Kidney (tissue), 13 donors: ENCODE measurements at regions not wholly inside any gene's neighbourhood (a gene's known extent, or its start where the extent isn't known, plus 50 kb on each side); places are given as distances from the start of the nearest gene placed in this dataset.

Experiments
- DNase-seq, 5 donors: peaks; one replicate each; pipeline ENCODE4 v3.0.0-alpha.2; 2013 to 2020
- FAIRE-seq: peaks from 2 replicates; lab custom pipeline; 2012; peaks lifted over from hg19 to GRCh38; lab: Jason Lieb, UNC
- H3K27ac ChIP-seq, 2 donors: one replicate each; pipeline ENCODE4 v1.7.0; 2013; ENCODE audit warnings: low read depth in 2 of 2, low read length in 2 of 2, inconsistent platforms in 1 of 2
- H3K27me3 ChIP-seq: one replicate; pipeline ENCODE4 v1.7.1; 2013; ENCODE audit warnings: low read length, inconsistent platforms; ENCODE audit not compliant: control insufficient read depth, insufficient read depth
- H3K36me3 ChIP-seq, 3 donors: one replicate each; pipeline versions ENCODE4 v1.7.0 to v1.7.1; 2013; ENCODE audit warnings: low read length in 3 of 3, control low read depth in 1 of 3, inconsistent platforms in 1 of 3; ENCODE audit not compliant: insufficient read depth in 3 of 3, control insufficient read depth in 2 of 3
- H3K4me1 ChIP-seq, 3 donors: one replicate each; pipeline versions ENCODE4 v1.7.0 to v1.7.1; 2013; ENCODE audit warnings: low read length in 3 of 3, inconsistent platforms in 1 of 3, low read depth in 1 of 3; ENCODE audit not compliant: control insufficient read depth in 2 of 3, insufficient read depth in 2 of 3
- H3K4me3 ChIP-seq, 3 donors: one replicate each; pipeline versions ENCODE4 v1.7.0 to v1.8.1; 2013; ENCODE audit warnings: low read length in 3 of 3, control low read depth in 1 of 3, inconsistent platforms in 1 of 3
- H3K9ac ChIP-seq, 3 donors: one replicate each; pipeline versions ENCODE4 v1.7.0 to v1.7.1; 2013; ENCODE audit warnings: low read length in 3 of 3, control low read depth in 1 of 3, inconsistent platforms in 1 of 3
- H3K9me3 ChIP-seq, 3 donors: one replicate each; pipeline versions ENCODE4 v1.7.0 to v1.7.1; 2013; ENCODE audit warnings: low read length in 3 of 3, control low read depth in 1 of 3, inconsistent platforms in 1 of 3; ENCODE audit not compliant: control insufficient read depth in 2 of 3, insufficient read depth in 1 of 3
- CTCF ChIP-seq: IDR thresholded peaks from 3 replicates; pipeline ENCODE4 v1.5.1; 2012; ENCODE audit warnings: mild to moderate bottlenecking, moderate library complexity, borderline replicate concordance; ENCODE audit not compliant: insufficient read depth; ENCODE audit errors: extremely low read depth
- intact Hi-C: fragments of 100-400 bp; cut with DNase I; formaldehyde crosslinking; loops from one replicate; pipeline ENCODE4 v1.11.1; 2022
- donor health status: control.
- donor health status: control.
- donor health status: control.
- donor health status: control.
- donor health status: control.
- donor health status: DM: yes; HTN: yes; CAD: no.
- donor health status: Normal renal cell carcinoma (clear cell type).

- Histone ChIP-seq H3K27me3 (no peaks in the 10 kb centered on the region), H3K27ac (no peak overlapping the region), H3K36me3 (no peaks in the 10 kb centered on the region), H3K4me3 (no peak overlapping the region), H3K4me1 (no peaks in the 10 kb centered on the region), H3K9me3 (peaks cover 0 to 4% (median under 1%) of the 10 kb centered on the region in 3 donors), H3K9ac (no peak overlapping the region)
- intact Hi-C loops: no loop called here
- FAIRE-seq: no peak
- TF ChIP-seq CTCF: no peak
- no peak for DNase-seq
These were observed 1374.4 kb upstream of the GJE1 start for GRCh38 chr6:140758169-140758877.

- Histone ChIP-seq H3K9ac (no peak overlapping the region), H3K27ac (no peak overlapping the region), H3K4me1 (no peaks in the 10 kb centered on the region), H3K36me3 (no peaks in the 10 kb centered on the region), H3K9me3 (no peaks in the 10 kb centered on the region), H3K27me3 (no peaks in the 10 kb centered on the region), H3K4me3 (no peak overlapping the region)
- intact Hi-C loops: no loop called here
- FAIRE-seq (no peak), DNase-seq (no peak)
- TF ChIP-seq CTCF: no peak
These were observed 1377.8 kb upstream of the CITED2 start for GRCh38 chr6:140752234-140752633.

- Histone ChIP-seq H3K36me3 (no peaks in the 10 kb centered on the region), H3K9ac (no peak overlapping the region), H3K9me3 (no peaks in the 10 kb centered on the region), H3K4me1 (no peaks in the 10 kb centered on the region), H3K27ac (no peak overlapping the region), H3K27me3 (no peaks in the 10 kb centered on the region), H3K4me3 (no peak overlapping the region)
- intact Hi-C loops: no loop called here
- FAIRE-seq: no peak
- no peak for TF ChIP-seq CTCF
- DNase-seq: no peak
These were observed 1372.7 kb upstream of the CITED2 start for GRCh38 chr6:140747114-140747513.
